ENCODE measurements at regions not wholly inside any gene's neighbourhood (a gene's known extent, or its start where the extent isn't known, plus 50 kb on each side); places are given as distances from the start of the nearest gene placed in this dataset.
A peak's percentile ranks its signal among the peaks of the same experiment; 100 is the strongest.

- WGBS (ENCODE audit: low lambda C conversion rate), result 10% methylated on average over 10 of the region's 10 CpGs
- no peaks in the 10 kb centered on the region; a peak in 1 of 4 replicates for H3K4me1 ChIP-seq (ENCODE audit: control insufficient read depth in 1 of 2, insufficient read depth in 2 of 2, low read depth in 1 of 2, low read length in 1 of 2)
- no peak overlapping the region for H3K27ac ChIP-seq (ENCODE audit: low read depth in 2 of 2, low read length in 1 of 2)
- no peaks in the 10 kb centered on the region for H3K36me3 ChIP-seq (replicated peaks in 1 of 2; ENCODE audit: control insufficient read depth in 1 of 2, insufficient read depth in 2 of 2, low read length in 1 of 2)
- no peak overlapping the region for H3K9ac ChIP-seq
- ChIA-PET CTCF (interaction anchor here (0.7 to 2.9 kb wide), 24 partner anchors 10 to 1178 kb away, joined by 3 to 25 read pairs (median 4); no protein-coding TSS in a partner anchor), POLR2A (no interaction called here)
- no peak overlapping the region for H2AFZ ChIP-seq (ENCODE audit: low read depth)
- TF ChIP-seq, protein P1, sequence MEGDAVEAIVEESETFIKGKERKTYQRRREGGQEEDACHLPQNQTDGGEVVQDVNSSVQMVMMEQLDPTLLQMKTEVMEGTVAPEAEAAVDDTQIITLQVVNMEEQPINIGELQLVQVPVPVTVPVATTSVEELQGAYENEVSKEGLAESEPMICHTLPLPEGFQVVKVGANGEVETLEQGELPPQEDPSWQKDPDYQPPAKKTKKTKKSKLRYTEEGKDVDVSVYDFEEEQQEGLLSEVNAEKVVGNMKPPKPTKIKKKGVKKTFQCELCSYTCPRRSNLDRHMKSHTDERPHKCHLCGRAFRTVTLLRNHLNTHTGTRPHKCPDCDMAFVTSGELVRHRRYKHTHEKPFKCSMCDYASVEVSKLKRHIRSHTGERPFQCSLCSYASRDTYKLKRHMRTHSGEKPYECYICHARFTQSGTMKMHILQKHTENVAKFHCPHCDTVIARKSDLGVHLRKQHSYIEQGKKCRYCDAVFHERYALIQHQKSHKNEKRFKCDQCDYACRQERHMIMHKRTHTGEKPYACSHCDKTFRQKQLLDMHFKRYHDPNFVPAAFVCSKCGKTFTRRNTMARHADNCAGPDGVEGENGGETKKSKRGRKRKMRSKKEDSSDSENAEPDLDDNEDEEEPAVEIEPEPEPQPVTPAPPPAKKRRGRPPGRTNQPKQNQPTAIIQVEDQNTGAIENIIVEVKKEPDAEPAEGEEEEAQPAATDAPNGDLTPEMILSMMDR (IDR thresholded peaks at IDR 0.05), result peak; percentile 77
- TF ChIP-seq, protein P2, sequence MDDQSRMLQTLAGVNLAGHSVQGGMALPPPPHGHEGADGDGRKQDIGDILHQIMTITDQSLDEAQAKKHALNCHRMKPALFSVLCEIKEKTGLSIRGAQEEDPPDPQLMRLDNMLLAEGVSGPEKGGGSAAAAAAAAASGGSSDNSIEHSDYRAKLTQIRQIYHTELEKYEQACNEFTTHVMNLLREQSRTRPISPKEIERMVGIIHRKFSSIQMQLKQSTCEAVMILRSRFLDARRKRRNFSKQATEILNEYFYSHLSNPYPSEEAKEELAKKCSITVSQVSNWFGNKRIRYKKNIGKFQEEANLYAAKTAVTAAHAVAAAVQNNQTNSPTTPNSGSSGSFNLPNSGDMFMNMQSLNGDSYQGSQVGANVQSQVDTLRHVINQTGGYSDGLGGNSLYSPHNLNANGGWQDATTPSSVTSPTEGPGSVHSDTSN (IDR thresholded peaks at IDR 0.05), result no peak
- TF ChIP-seq, protein P3, sequence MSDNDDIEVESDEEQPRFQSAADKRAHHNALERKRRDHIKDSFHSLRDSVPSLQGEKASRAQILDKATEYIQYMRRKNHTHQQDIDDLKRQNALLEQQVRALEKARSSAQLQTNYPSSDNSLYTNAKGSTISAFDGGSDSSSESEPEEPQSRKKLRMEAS (IDR thresholded peaks at IDR 0.05; ENCODE audit: low read depth), result 0 out of 2 replicates have a peak, but pooled peaks have one; percentile 47
- TF ChIP-seq IRF3 (IDR thresholded peaks at IDR 0.05; ENCODE audit: low read depth, low read length) (no peak), RXRA (IDR thresholded peaks at IDR 0.05; ENCODE audit: borderline replicate concordance, low read depth) (no peak), MEF2A (IDR thresholded peaks at IDR 0.05; ENCODE audit: borderline replicate concordance, low read depth) (no peak), FOXJ3 (CRISPR knock-in tag; IDR thresholded peaks at IDR 0.05) (no peak), FOSL2 (IDR thresholded peaks at IDR 0.05; ENCODE audit: borderline replicate concordance, low read depth) (no peak), RAD21 (IDR thresholded peaks at IDR 0.05; ENCODE audit: low read length) (peak; percentile 69), TAF1 (IDR thresholded peaks at IDR 0.05; ENCODE audit: borderline replicate concordance, low read depth, low read length) (no peak), NRF1 (IDR thresholded peaks at IDR 0.05; ENCODE audit: low read depth, low read length) (no peak), SMC3 (IDR thresholded peaks at IDR 0.05; ENCODE audit: low read depth, low read length) (peak; percentile 40), TEAD4 (IDR thresholded peaks at IDR 0.05; ENCODE audit: borderline replicate concordance, insufficient read depth) (no peak)
- TF ChIP-seq, protein P4, sequence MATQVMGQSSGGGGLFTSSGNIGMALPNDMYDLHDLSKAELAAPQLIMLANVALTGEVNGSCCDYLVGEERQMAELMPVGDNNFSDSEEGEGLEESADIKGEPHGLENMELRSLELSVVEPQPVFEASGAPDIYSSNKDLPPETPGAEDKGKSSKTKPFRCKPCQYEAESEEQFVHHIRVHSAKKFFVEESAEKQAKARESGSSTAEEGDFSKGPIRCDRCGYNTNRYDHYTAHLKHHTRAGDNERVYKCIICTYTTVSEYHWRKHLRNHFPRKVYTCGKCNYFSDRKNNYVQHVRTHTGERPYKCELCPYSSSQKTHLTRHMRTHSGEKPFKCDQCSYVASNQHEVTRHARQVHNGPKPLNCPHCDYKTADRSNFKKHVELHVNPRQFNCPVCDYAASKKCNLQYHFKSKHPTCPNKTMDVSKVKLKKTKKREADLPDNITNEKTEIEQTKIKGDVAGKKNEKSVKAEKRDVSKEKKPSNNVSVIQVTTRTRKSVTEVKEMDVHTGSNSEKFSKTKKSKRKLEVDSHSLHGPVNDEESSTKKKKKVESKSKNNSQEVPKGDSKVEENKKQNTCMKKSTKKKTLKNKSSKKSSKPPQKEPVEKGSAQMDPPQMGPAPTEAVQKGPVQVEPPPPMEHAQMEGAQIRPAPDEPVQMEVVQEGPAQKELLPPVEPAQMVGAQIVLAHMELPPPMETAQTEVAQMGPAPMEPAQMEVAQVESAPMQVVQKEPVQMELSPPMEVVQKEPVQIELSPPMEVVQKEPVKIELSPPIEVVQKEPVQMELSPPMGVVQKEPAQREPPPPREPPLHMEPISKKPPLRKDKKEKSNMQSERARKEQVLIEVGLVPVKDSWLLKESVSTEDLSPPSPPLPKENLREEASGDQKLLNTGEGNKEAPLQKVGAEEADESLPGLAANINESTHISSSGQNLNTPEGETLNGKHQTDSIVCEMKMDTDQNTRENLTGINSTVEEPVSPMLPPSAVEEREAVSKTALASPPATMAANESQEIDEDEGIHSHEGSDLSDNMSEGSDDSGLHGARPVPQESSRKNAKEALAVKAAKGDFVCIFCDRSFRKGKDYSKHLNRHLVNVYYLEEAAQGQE (IDR thresholded peaks at IDR 0.05; ENCODE audit: low read depth, low read length), result no peak
- H3K9me3 ChIP-seq, result no peaks in the 10 kb centered on the region
- peak; percentile 63 for DNase-seq
- H3K27me3 ChIP-seq (ENCODE audit: insufficient read depth), result no peaks in the 10 kb centered on the region
- H3K9me2 ChIP-seq, result no peaks in the 10 kb centered on the region
- no peaks in the 10 kb centered on the region for H3F3A ChIP-seq (replicated peaks; ENCODE audit: insufficient read depth)
- no peaks in the 10 kb centered on the region for H4K20me1 ChIP-seq (ENCODE audit: insufficient read depth)
- H3K4me2 ChIP-seq, result no peak overlapping the region
- no peaks in the 10 kb centered on the region for H3K79me2 ChIP-seq (ENCODE audit: insufficient read depth)
- H3K4me3 ChIP-seq (ENCODE audit: low read depth in 2 of 2, low read length in 1 of 2), result no peak overlapping the region; a peak in 1 of 4 replicates
These were observed 89.0 kb downstream of the ISX start for GRCh38 chr22:35154937-35155387.

Data from SK-N-SH (cell line).